H9 (cell line): ENCODE measurements at regions not wholly inside any gene's neighbourhood (a gene's known extent, or its start where the extent isn't known, plus 50 kb on each side); places are given as distances from the start of the nearest gene placed in this dataset.
"Not testable (repeated sequence)": the region's sequence is repeated elsewhere in the genome, so short reads cannot be mapped to it uniquely, and the experiment has no call there.

ENCODE experiments used
- DNase-seq: peaks from one replicate; pipeline ENCODE4 v3.0.0-alpha.2; 2017
- H2AFZ ChIP-seq: one replicate; pipeline ENCODE4 v1.6.1; 2013; ENCODE audit warnings: mild to moderate bottlenecking, low read length, control low read depth, moderate library complexity
- H2AK5ac ChIP-seq: 2 replicates; pipeline ENCODE4 v1.6.1; 2013; ENCODE audit warnings: low read length, control low read depth, mixed read lengths; ENCODE audit not compliant: insufficient read length
- H2BK120ac ChIP-seq: one replicate; pipeline ENCODE4 v1.6.1; 2013; ENCODE audit warnings: low read depth, mild to moderate bottlenecking, low read length, control low read depth, inconsistent platforms; ENCODE audit not compliant: poor library complexity, severe bottlenecking
- H2BK12ac ChIP-seq: 2 replicates; pipeline ENCODE4 v1.6.1; 2013; ENCODE audit warnings: low read length, control low read depth, mixed read lengths, low read depth; ENCODE audit not compliant: insufficient read length
- H2BK15ac ChIP-seq: 2 replicates; pipeline ENCODE4 v1.6.1; 2013; ENCODE audit warnings: low read depth, low read length, control low read depth
- H2BK20ac ChIP-seq: one replicate; pipeline ENCODE4 v1.6.1; 2013; ENCODE audit warnings: low read depth, mild to moderate bottlenecking, low read length, control low read depth, inconsistent platforms; ENCODE audit not compliant: poor library complexity, severe bottlenecking
- H2BK5ac ChIP-seq: 2 replicates; pipeline ENCODE4 v1.6.1; 2013; ENCODE audit warnings: low read length, control low read depth, mixed read lengths; ENCODE audit not compliant: insufficient read length
- H3K14ac ChIP-seq: 2 replicates; pipeline ENCODE4 v1.6.1; 2013; ENCODE audit warnings: low read length, control low read depth; ENCODE audit not compliant: insufficient read depth
- H3K18ac ChIP-seq: 2 replicates; pipeline ENCODE4 v1.6.1; 2013; ENCODE audit warnings: low read depth, mild to moderate bottlenecking, mixed read lengths, low read length, control low read depth; ENCODE audit not compliant: insufficient read length
- H3K23ac ChIP-seq: 2 replicates; pipeline ENCODE4 v1.6.1; 2013; ENCODE audit warnings: low read length, control low read depth, mixed read lengths, low read depth; ENCODE audit not compliant: insufficient read length
- H3K23me2 ChIP-seq: 2 replicates; pipeline ENCODE4 v1.6.1; 2013; ENCODE audit warnings: low read depth, mild to moderate bottlenecking, mixed read lengths, low read length, control low read depth; ENCODE audit not compliant: insufficient read length, poor library complexity, severe bottlenecking
- H3K27ac ChIP-seq: 2 replicates; pipeline ENCODE4 v1.5.1; 2013; ENCODE audit warnings: low read length, control low read depth, mixed read lengths, low read depth; ENCODE audit not compliant: insufficient read length
- H3K27me3 ChIP-seq: 2 replicates; pipeline ENCODE4 v1.6.1; 2013; ENCODE audit warnings: low read length, control low read depth, inconsistent platforms; ENCODE audit not compliant: insufficient read depth
- H3K4ac ChIP-seq: 2 replicates; pipeline ENCODE4 v1.6.1; 2013; ENCODE audit warnings: low read depth, mild to moderate bottlenecking, control low read depth, inconsistent platforms, low read length, moderate library complexity
- H3K4me1 ChIP-seq: 2 replicates; pipeline ENCODE4 v1.6.1; 2013; ENCODE audit warnings: low read length, control low read depth, inconsistent platforms; ENCODE audit not compliant: insufficient read depth
- H3K4me2 ChIP-seq: 2 replicates; pipeline ENCODE4 v1.6.1; 2013; ENCODE audit warnings: low read length, control low read depth, mixed read lengths; ENCODE audit not compliant: insufficient read length, insufficient read depth
- H3K56ac ChIP-seq: 2 replicates; pipeline ENCODE4 v1.6.1; 2013; ENCODE audit warnings: low read depth, mild to moderate bottlenecking, mixed read lengths, low read length, control low read depth; ENCODE audit not compliant: insufficient read length
- H3K79me1 ChIP-seq: 2 replicates; pipeline ENCODE4 v1.6.1; 2013; ENCODE audit warnings: low read depth, mild to moderate bottlenecking, moderate library complexity, low read length, control low read depth, inconsistent platforms; ENCODE audit not compliant: insufficient read depth, poor library complexity, severe bottlenecking
- H3K79me2 ChIP-seq: 2 replicates; pipeline ENCODE4 v1.6.1; 2013; ENCODE audit warnings: low read length, control low read depth, inconsistent platforms; ENCODE audit not compliant: insufficient read depth
- H3K9ac ChIP-seq: 2 replicates; pipeline ENCODE4 v1.6.1; 2013; ENCODE audit warnings: low read length, control low read depth, mixed read lengths; ENCODE audit not compliant: insufficient read length; ENCODE audit errors: extremely low read depth
- H3K9me3 ChIP-seq: one replicate; pipeline ENCODE4 v1.6.1; 2013; ENCODE audit warnings: low read depth, low read length, inconsistent platforms; ENCODE audit not compliant: control insufficient read depth
- H3T11ph ChIP-seq: one replicate; pipeline ENCODE4 v1.6.1; 2013; ENCODE audit warnings: mild to moderate bottlenecking, low read length, control low read depth, inconsistent platforms
- H4K20me1 ChIP-seq: one replicate; pipeline ENCODE4 v1.6.1; 2013; ENCODE audit not compliant: control insufficient read depth, insufficient read length, insufficient read depth
- H4K5ac ChIP-seq: 2 replicates; pipeline ENCODE4 v1.6.1; 2013; ENCODE audit warnings: low read depth, mild to moderate bottlenecking, mixed read lengths, low read length, control low read depth; ENCODE audit not compliant: insufficient read length
- H4K8ac ChIP-seq: replicated peaks from 2 replicates; pipeline ENCODE4 v1.6.1; 2013; ENCODE audit warnings: low read length, control low read depth, mixed read lengths, low read depth; ENCODE audit not compliant: insufficient read length
- H4K91ac ChIP-seq: 2 replicates; pipeline ENCODE4 v1.6.1; 2013; ENCODE audit warnings: low read depth, mild to moderate bottlenecking, moderate library complexity, mixed read lengths, low read length, control low read depth; ENCODE audit not compliant: insufficient read length
- H3K27ac Mint-ChIP-seq, 3 experiments: 2 replicates in 2 of 3; 3 replicates in 1 of 3; pipeline ENCODE4 v1.8.0; 2020 to 2021; ENCODE audit warnings: mixed read lengths in 3 of 3, mild to moderate bottlenecking in 1 of 3, moderate library complexity in 1 of 3
- H3K27me3 Mint-ChIP-seq: 2 replicates; pipeline ENCODE4 v1.8.0; 2021; ENCODE audit warnings: low read depth, mild to moderate bottlenecking, moderate library complexity, mixed read lengths
- H3K36me3 Mint-ChIP-seq, 3 experiments: 2 replicates in 2 of 3; 3 replicates in 1 of 3; pipeline ENCODE4 v1.8.0; 2020 to 2021; ENCODE audit warnings: low read depth in 3 of 3, mixed read lengths in 3 of 3; ENCODE audit not compliant: insufficient read depth in 1 of 3
- H3K4me1 Mint-ChIP-seq, 2 experiments: 2 replicates each; pipeline ENCODE4 v1.8.0; 2020; ENCODE audit warnings: mixed read lengths in 2 of 2
- H3K4me3 Mint-ChIP-seq, 2 experiments: 2 replicates in 1 of 2; 3 replicates in 1 of 2; pipeline ENCODE4 v1.8.0; 2020 to 2021; ENCODE audit warnings: mild to moderate bottlenecking in 2 of 2, mixed read lengths in 2 of 2, moderate library complexity in 1 of 2
- H3K9me3 Mint-ChIP-seq, 2 experiments: 2 replicates in 1 of 2; 3 replicates in 1 of 2; pipeline ENCODE4 v1.8.0; 2020; ENCODE audit warnings: mild to moderate bottlenecking in 2 of 2, mixed read lengths in 2 of 2, moderate library complexity in 1 of 2
- CTCF ChIP-seq: fragments of 200-600 bp; sonication (generic); conservative IDR thresholded peaks from 3 replicates; pipeline ENCODE4 v1.8.0; 2021; ENCODE audit warnings: antibody characterized with exemption, mild to moderate bottlenecking
- WGBS: extraction: QIAGEN DNeasy Blood & Tissue Kit; methylation state at CpG from one replicate; pipeline ENCODE4 v1.1.7; 2013; ENCODE audit warnings: missing lambda C conversion rate, low lambda C conversion rate, mixed read lengths; ENCODE audit not compliant: insufficient read length; ENCODE audit errors: extremely low coverage; 5-methylcytosine and 5-hydroxymethylcytosine counted together

DNA sequence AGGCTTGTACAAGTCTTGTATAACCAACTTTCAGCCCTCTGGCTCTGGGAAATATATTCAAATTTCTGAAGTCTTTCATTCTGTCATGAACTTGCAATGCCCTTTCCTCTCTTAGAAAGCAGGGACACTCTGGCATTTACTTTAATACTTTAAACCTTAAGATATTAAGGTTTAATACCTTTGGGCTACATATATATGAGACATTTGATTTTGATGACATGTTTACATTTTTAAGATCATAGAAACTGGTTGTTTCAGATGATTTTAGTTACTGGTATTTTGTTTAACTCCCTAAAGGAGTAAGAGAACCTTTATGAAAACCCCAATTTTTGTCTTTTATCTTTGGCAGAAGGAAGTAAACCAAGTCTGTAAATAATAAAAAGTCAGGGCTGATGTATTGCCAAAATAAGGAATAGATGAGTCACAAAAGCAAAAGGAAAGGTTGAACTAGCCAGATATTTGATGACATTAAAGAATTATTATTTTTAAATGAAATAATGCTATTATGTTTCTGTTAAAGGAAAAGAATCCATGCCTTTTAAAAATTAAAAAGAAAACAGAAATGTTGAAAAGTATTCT is 579.0 kb upstream of the CBLB start:
- Histone ChIP-seq H2AFZ (no peak overlapping the region), H3K9ac (no peak overlapping the region), H3T11ph (no peak overlapping the region), H4K20me1 (no peaks in the 10 kb centered on the region), H3K23ac (no peak overlapping the region), H2BK15ac (no peak overlapping the region), H3K18ac (no peak overlapping the region), H2BK120ac (no peak overlapping the region), H3K27me3 (no peaks in the 10 kb centered on the region), H4K8ac (no peak overlapping the region), H2BK12ac (no peak overlapping the region), H3K79me2 (no peaks in the 10 kb centered on the region), H2BK5ac (no peak overlapping the region), H3K4me2 (no peak overlapping the region), H2BK20ac (no peak overlapping the region), H3K9me3 (no peaks in the 10 kb centered on the region), H4K91ac (no peak overlapping the region), H3K14ac (no peak overlapping the region), H2AK5ac (no peak overlapping the region), H3K4me1 (no peaks in the 10 kb centered on the region), H3K27ac (no peak overlapping the region), H3K56ac (no peak overlapping the region), H4K5ac (no peak overlapping the region), H3K23me2 (no peaks in the 10 kb centered on the region), H3K79me1 (no peaks in the 10 kb centered on the region), H3K4ac (no peak overlapping the region)
- no peak overlapping the region for H3K4me3 Mint-ChIP-seq
- H3K9me3 Mint-ChIP-seq = peaks cover 7 to 8% of the 10 kb centered on the region in 2 experiments; a peak in 4 of 5 replicates
- peaks cover 2 to 12% (median 9%) of the 10 kb centered on the region in 3 experiments; a peak in 6 of 7 replicates for H3K36me3 Mint-ChIP-seq
- DNase-seq = no peak
- H3K4me1 Mint-ChIP-seq = peaks cover under 1% of the 10 kb centered on the region in 2 experiments; a peak in 2 of 4 replicates
- TF ChIP-seq CTCF = no peak
- H3K27ac Mint-ChIP-seq = no peak overlapping the region
- H3K27me3 Mint-ChIP-seq = no peaks in the 10 kb centered on the region

- H3K27me3 ChIP-seq, H3K4ac ChIP-seq, H3K4me2 ChIP-seq, H3K79me2 ChIP-seq, H3K4me1 Mint-ChIP-seq, H3K27me3 Mint-ChIP-seq, H3K27ac ChIP-seq, DNase-seq, H2AFZ ChIP-seq, H2BK120ac ChIP-seq, H3K4me3 Mint-ChIP-seq, H2BK12ac ChIP-seq, H2AK5ac ChIP-seq, H2BK15ac ChIP-seq, H3K14ac ChIP-seq, H2BK5ac ChIP-seq, H3K9ac ChIP-seq, H2BK20ac ChIP-seq, H3K9me3 Mint-ChIP-seq, H3K23ac ChIP-seq, H3K79me1 ChIP-seq, H3T11ph ChIP-seq, H4K20me1 ChIP-seq, H4K5ac ChIP-seq, H3K56ac ChIP-seq, H3K4me1 ChIP-seq, H4K8ac ChIP-seq, H3K18ac ChIP-seq, H3K23me2 ChIP-seq, H3K9me3 ChIP-seq, H3K27ac Mint-ChIP-seq, H4K91ac ChIP-seq: not testable (repeated sequence)
- peaks cover 2 to 12% (median 9%) of the 10 kb centered on the region in 3 experiments; a peak in 6 of 7 replicates for H3K36me3 Mint-ChIP-seq
- no CpG with 5 or more reads among the region's 3 CpGs for WGBS
Measured at GRCh38 chr3:106448372-106448966, 579.7 kb upstream of the CBLB start.
